Neural cell (in vitro differentiated cells): ENCODE measurements at regions not wholly inside any gene's neighbourhood (a gene's known extent, or its start where the extent isn't known, plus 50 kb on each side); places are given as distances from the start of the nearest gene placed in this dataset.

ENCODE experiments used
- H2AFZ ChIP-seq: fragments of 200-600, 300-800 bp; sonication (generic), shearing (Covaris generic); 2 replicates; pipeline ENCODE4 v1.6.0; 2014; ENCODE audit warnings: low read depth, mild to moderate bottlenecking, antibody characterized with exemption, low read length, moderate library complexity
- H3F3A ChIP-seq: fragments of 200-600 bp; shearing (Covaris generic); 2 replicates; pipeline ENCODE4 v1.6.1; 2016; ENCODE audit warnings: mild to moderate bottlenecking, moderate library complexity, mixed read lengths, antibody characterized with exemption, low read length; ENCODE audit not compliant: insufficient read depth, poor library complexity, severe bottlenecking
- H3K27ac ChIP-seq: fragments of 200-600, 300-800 bp; sonication (generic), shearing (Covaris generic); 2 replicates; pipeline ENCODE4 v1.5.1; 2014; ENCODE audit warnings: mild to moderate bottlenecking, low read length, moderate library complexity
- H3K27me3 ChIP-seq: fragments of 300-800, 200-600 bp; sonication (generic), shearing (Covaris generic); 2 replicates; pipeline ENCODE4 v1.6.0; 2014; ENCODE audit warnings: mild to moderate bottlenecking, low read depth, low read length, moderate library complexity; ENCODE audit not compliant: insufficient read depth
- H3K36me3 ChIP-seq: fragments of 300-800, 200-600 bp; sonication (generic), shearing (Covaris generic); 2 replicates; pipeline ENCODE4 v1.5.1; 2014; ENCODE audit warnings: mild to moderate bottlenecking, antibody characterized with exemption, low read length, moderate library complexity; ENCODE audit not compliant: insufficient read depth
- H3K4me2 ChIP-seq: fragments of 300-800, 200-600 bp; sonication (generic), shearing (Covaris generic); 2 replicates; pipeline ENCODE4 v1.6.0; 2014; ENCODE audit warnings: mild to moderate bottlenecking, low read length
- H3K4me3 ChIP-seq: fragments of 300-800, 200-600 bp; sonication (generic), shearing (Covaris generic); 2 replicates; pipeline ENCODE4 v1.5.1; 2014; ENCODE audit warnings: mild to moderate bottlenecking, low read length, moderate library complexity
- H3K79me2 ChIP-seq: fragments of 200-600 bp; shearing (Covaris generic); replicated peaks from 2 replicates; pipeline ENCODE4 v1.6.0; 2014; ENCODE audit warnings: mild to moderate bottlenecking, low read length, moderate library complexity; ENCODE audit not compliant: insufficient read depth
- H3K9ac ChIP-seq: fragments of 300-800, 200-600 bp; sonication (generic), shearing (Covaris generic); 2 replicates; pipeline ENCODE4 v1.6.1; 2016; ENCODE audit warnings: mild to moderate bottlenecking, low read length, mixed read lengths
- H3K9me2 ChIP-seq: fragments of 200-600 bp; shearing (Covaris generic); 2 replicates; pipeline ENCODE4 v1.6.1; 2016; ENCODE audit warnings: mild to moderate bottlenecking, low read length, mixed read lengths; ENCODE audit not compliant: insufficient read depth
- H3K9me3 ChIP-seq: fragments of 200-600, 300-800 bp; sonication (generic), shearing (Covaris generic); 2 replicates; pipeline ENCODE4 v1.6.1; 2016; ENCODE audit warnings: mild to moderate bottlenecking, mixed run types, low read length, moderate library complexity, mixed read lengths
- H4K20me1 ChIP-seq: fragments of 200-600 bp; shearing (Covaris generic); 2 replicates; pipeline ENCODE4 v1.6.1; 2016; ENCODE audit warnings: mild to moderate bottlenecking, mixed run types; ENCODE audit not compliant: insufficient read depth
- CTCF ChIP-seq: fragments of 450-650 bp; IDR thresholded peaks from 2 replicates; pipeline ENCODE4 v1.5.1; 2014; ENCODE audit warnings: antibody characterized with exemption, mild to moderate bottlenecking, moderate library complexity; ENCODE audit not compliant: poor library complexity, severe bottlenecking
- EP300 ChIP-seq: fragments of 450-650 bp; conservative IDR thresholded peaks from 2 replicates; pipeline ENCODE4 v1.6.1; 2014; ENCODE audit warnings: antibody characterized with exemption, mild to moderate bottlenecking, moderate library complexity; ENCODE audit not compliant: poor library complexity, severe bottlenecking
- EZH2 ChIP-seq: fragments of 200-600, 300-800 bp; shearing (Covaris generic), sonication (generic); IDR thresholded peaks from 2 replicates; pipeline ENCODE4 v1.6.1; 2014; ENCODE audit warnings: antibody characterized with exemption, low read length, borderline replicate concordance, mild to moderate bottlenecking; ENCODE audit not compliant: insufficient read depth, poor library complexity, severe bottlenecking
- MXI1 ChIP-seq: fragments of 450-650 bp; conservative IDR thresholded peaks from 2 replicates; pipeline ENCODE4 v1.6.1; 2014; ENCODE audit warnings: antibody characterized with exemption, mild to moderate bottlenecking; ENCODE audit not compliant: poor library complexity, severe bottlenecking
- POLR2AphosphoS5 ChIP-seq: IDR thresholded peaks from 2 replicates; pipeline ENCODE4 v1.6.1; 2012
- RAD21 ChIP-seq: fragments of 450-650 bp; conservative IDR thresholded peaks from 2 replicates; pipeline ENCODE4 v1.6.1; 2014; ENCODE audit warnings: antibody characterized with exemption, mild to moderate bottlenecking, moderate library complexity
- REST ChIP-seq: IDR thresholded peaks from 2 replicates; pipeline ENCODE4 v1.6.1; 2012; ENCODE audit warnings: borderline replicate concordance
- SMC3 ChIP-seq: fragments of 450-650 bp; conservative IDR thresholded peaks from 2 replicates; pipeline ENCODE4 v1.6.1; 2014; ENCODE audit warnings: antibody characterized with exemption, mild to moderate bottlenecking, moderate library complexity; ENCODE audit not compliant: poor library complexity
- TAF1 ChIP-seq: IDR thresholded peaks from 2 replicates; pipeline ENCODE4 v1.6.1; 2012; ENCODE audit warnings: low read depth

- Histone ChIP-seq H3K27me3 (no peaks in the 10 kb centered on the region), H3F3A (no peaks in the 10 kb centered on the region), H3K27ac (no peak overlapping the region), H3K79me2 (no peaks in the 10 kb centered on the region), H3K9me3 (no peaks in the 10 kb centered on the region), H3K36me3 (no peaks in the 10 kb centered on the region), H3K4me3 (no peak overlapping the region), H4K20me1 (no peaks in the 10 kb centered on the region), H3K4me2 (no peak overlapping the region), H3K9ac (no peak overlapping the region), H3K9me2 (no peaks in the 10 kb centered on the region), H2AFZ (no peak overlapping the region)
- TF ChIP-seq EZH2 (no peak), MXI1 (no peak), RAD21 (no peak), CTCF (no peak), POLR2AphosphoS5 (no peak), TAF1 (no peak), EP300 (no peak), SMC3 (no peak)
Measured at GRCh38 chr3:21954709-21955108, 203.7 kb upstream of the ZNF385D start.

GRCh38 chr3:21955406-21955805, 204.4 kb upstream of the ZNF385D start:
- H4K20me1 ChIP-seq: no peaks in the 10 kb centered on the region
- no peak overlapping the region for H3K4me2 ChIP-seq
- no peak overlapping the region for H2AFZ ChIP-seq
- no peaks in the 10 kb centered on the region for H3K9me2 ChIP-seq
- H3K4me3 ChIP-seq: no peak overlapping the region
- H3K9me3 ChIP-seq: no peaks in the 10 kb centered on the region
- TF ChIP-seq RAD21 (no peak), TAF1 (no peak), SMC3 (no peak), CTCF (no peak), REST (no peak), POLR2AphosphoS5 (no peak), MXI1 (no peak), EP300 (no peak), EZH2 (no peak)
- H3F3A ChIP-seq: no peaks in the 10 kb centered on the region
- H3K79me2 ChIP-seq: no peaks in the 10 kb centered on the region
- no peak overlapping the region for H3K27ac ChIP-seq
- H3K36me3 ChIP-seq: no peaks in the 10 kb centered on the region
- no peaks in the 10 kb centered on the region for H3K27me3 ChIP-seq
- H3K9ac ChIP-seq: no peak overlapping the region
